Peyer's patch (tissue), 4 donors: ENCODE measurements at regions not wholly inside any gene's neighbourhood (a gene's known extent, or its start where the extent isn't known, plus 50 kb on each side); places are given as distances from the start of the nearest gene placed in this dataset.

Experiments
- CTCF ChIP-seq, 6 experiments: fragments of 450-650 bp in 4 of 6; fragments of 200-600 bp in 2 of 6; sonication (generic) in 1 of 6; IDR thresholded peaks; one replicate each; pipeline ENCODE4 v1.5.1; 2017 to 2019; ENCODE audit warnings: antibody characterized with exemption in 6 of 6, mild to moderate bottlenecking in 3 of 6, moderate library complexity in 1 of 6
- POLR2A ChIP-seq, 2 donors: fragments of 450-650 bp; IDR thresholded peaks; one replicate each; pipeline ENCODE4 v1.5.1; 2017; ENCODE audit warnings: antibody characterized with exemption in 2 of 2, mild to moderate bottlenecking in 2 of 2, moderate library complexity in 2 of 2

- TF ChIP-seq CTCF (IDR thresholded peaks at IDR 0.05) (no peak), POLR2A (IDR thresholded peaks at IDR 0.05) (no peak)
Observed at GRCh38 chr10:128660726-128661125, 534.5 kb upstream of the MKI67 start.
